Left kidney (tissue), 1 donor: ENCODE measurements at regions not wholly inside any gene's neighbourhood (a gene's known extent, or its start where the extent isn't known, plus 50 kb on each side); places are given as distances from the start of the nearest gene placed in this dataset.
"Not testable (repeated sequence)": the region's sequence is repeated elsewhere in the genome, so short reads cannot be mapped to it uniquely, and the experiment has no call there.

Source experiments
- DNase-seq: peaks from one replicate; pipeline ENCODE4 v3.0.0-alpha.2; 2013

DNA sequence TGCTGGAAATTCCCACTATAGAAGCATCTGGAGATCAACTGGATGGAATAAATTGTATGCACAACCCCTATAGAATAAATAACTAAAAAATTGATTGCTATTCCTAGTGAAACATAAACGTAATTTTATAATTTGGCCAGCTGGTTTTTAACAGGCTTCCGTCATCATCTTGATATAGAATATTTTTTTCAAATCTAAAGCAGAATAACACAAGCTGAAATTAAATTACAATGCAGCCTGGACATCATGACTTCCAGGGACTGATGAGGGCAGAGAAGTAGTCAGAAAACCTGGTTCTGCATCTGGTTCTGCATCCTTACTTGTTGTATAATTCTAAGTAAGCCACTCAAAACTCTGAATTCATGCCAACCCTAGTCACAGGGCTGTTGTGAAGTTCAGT, 146.1 kb downstream of the MEX3B start:
- no peak for DNase-seq

DNA sequence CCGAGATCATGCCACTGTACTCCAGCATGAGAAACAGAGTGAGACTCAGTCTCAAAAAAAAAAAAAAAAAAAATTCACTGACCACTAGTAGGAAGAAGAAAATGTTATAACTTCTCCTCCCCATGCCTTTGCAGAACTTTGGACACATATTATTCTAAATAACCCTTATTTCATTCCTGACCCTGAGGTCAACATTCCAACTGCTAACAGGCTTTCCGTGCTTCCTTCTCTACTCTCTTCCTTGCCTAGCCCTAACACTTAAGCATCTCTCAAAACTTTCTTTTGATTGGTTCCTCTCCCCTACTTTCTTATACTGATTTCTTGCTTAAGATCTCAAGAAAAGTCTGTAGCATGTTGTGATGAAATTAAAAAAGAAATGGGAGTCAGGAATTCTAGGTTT, 146.8 kb downstream of the MEX3B start:
- DNase-seq = no peak

DNA sequence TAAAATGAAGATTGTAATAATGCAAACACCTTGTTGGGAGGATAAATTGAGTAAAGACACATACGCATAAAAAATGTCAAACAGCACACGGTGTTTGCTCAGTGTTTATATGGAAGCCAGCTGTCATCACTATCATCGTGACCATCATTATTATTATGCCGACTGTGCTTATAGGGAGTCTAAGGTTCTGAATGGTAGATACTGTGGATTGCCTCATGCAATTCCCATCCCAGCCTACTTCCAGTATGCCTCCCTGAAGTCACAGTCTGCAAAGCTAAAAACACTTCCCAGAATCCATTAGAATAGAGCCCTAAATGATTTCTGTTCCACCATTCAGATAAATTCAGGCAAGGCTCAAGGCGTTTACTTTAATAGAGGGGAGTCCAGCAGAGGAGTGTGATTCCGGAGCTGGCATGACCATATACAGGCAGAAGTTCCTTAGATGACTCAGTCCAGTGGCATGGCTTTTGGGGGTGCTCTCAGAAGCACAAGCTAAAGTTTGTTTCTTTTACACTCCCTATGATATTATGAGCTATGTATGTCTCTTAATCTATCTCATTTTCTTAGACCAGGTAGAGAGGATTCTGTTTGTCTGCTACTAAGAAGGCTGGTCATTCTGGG, 148.7 kb downstream of the MEX3B start:
- no peak for DNase-seq

DNA sequence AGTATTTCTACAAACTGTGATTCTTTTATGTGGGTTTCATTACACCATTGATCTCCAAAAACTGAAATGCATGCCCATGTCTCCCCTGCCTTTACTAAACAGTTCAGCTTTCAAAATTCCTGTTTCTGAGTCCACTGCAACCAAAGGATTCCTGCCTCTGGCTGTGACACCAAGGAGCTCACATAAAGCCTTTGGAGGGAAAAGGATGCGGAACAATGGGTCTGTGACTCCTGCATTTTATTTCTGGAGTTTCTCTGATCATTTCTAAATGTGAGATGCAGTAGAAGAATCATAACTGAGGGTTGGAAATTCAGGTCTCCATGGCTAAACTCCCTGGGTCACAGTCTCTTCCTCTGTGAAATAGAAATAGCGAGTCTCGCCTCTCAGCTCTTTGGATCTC, 149.5 kb downstream of the MEX3B start:
- no peak for DNase-seq

DNA sequence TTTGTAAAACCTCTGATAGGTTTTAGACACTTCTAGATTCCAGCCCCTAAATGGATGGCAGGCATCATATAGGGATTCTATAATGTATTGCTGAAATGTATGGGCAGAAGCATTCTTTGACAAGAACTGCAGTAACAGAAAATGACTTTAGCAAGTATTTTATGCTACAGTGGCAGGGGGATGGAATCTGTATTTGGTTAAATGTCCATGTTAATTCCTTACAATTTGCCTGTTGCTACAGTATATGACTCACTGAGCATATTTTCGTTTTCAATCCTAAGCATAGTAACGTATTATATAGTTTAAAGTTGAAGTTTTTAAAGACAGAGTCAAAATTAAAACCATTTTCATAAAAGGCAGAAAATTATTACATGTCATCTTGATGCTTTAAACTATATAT, 150.1 kb downstream of the MEX3B start:
- DNase-seq = no peak

DNA sequence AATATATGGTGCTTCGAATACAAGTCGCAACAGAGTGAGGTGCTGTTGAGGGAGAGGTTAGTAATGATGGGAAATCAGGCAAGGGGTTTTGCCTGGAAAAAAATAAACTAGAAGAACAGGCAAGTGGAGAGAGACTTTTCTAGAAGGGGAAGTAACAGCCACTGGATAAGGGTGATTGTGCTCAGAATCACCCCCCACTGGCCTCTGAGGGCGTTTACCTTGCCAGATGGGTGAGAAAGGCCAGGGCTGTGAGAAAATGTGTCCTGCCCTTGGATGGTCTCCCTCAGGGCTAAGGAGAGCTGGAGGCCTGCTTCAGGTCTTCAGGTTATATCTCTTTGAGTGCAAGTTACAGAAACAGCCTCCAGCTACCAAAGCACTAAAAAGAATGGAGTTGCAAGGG, 151.8 kb downstream of the MEX3B start:
- no peak for DNase-seq

DNA sequence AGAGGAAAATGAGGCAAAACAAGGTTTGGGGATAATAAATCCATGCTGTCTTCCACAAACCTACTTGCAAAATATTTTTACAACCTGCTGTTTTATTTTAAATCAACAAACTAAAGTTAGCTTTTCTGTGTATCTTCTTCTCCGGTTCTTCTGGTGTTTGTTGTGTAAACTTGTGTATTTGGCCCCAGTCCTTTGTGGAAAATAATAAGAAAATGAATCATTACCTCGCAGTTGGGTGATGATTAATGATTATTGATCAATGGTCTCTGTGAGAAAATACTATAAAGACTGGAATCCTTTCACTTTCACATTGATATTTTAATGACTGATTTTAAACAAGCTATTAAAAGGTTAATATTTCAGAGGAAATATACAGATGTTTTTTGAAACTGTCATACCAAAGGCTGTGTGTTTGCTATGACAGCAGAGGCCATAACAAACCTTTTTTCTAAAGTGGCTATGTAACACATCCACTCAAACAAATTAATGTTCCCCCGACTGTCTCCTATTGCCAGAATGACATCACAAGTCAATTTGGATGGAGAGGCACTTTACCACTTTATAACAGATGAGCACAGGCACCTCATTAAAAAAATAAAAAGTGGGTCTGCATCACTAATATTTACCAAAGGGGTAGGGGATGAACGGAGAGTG, 152.5 kb downstream of the MEX3B start:
- DNase-seq = no peak

DNA sequence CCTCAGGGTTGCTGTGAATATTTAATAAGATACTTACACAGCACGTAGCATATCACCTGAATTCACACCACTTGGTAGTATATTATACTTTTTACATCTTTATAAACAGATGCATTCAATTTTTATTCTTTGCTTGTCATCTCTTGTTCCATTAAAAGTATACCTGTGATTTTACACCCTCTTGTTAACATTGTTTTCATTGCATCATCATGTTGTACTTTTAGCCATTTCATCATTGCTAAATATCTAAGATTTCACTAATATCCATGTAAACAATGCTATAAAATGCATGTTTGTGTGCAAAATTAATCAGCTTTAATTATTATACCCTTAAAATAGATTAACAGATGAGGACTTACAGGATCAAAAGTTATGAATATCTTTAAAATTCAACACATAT, 155.3 kb downstream of the MEX3B start:
- no peak for DNase-seq

DNA sequence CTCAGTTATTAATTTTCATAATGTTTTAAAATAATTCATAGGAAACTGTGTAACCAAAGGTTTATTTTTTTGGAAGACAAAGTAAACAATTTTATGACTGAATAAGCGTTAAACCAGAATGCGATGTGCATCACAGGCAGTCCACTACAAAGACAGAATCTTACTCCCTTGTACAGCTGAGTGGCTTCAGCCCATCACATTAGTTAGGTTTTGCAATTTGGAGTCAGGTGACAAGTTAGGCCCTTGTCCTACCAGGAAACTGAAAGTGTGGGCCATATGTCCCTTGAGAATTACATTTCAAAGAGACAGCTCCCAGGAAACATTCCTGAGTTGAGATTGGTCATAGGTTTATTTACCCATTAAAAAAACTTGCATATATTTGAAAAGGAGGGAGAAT, 156.3 kb downstream of the MEX3B start:
- no peak for DNase-seq

DNA sequence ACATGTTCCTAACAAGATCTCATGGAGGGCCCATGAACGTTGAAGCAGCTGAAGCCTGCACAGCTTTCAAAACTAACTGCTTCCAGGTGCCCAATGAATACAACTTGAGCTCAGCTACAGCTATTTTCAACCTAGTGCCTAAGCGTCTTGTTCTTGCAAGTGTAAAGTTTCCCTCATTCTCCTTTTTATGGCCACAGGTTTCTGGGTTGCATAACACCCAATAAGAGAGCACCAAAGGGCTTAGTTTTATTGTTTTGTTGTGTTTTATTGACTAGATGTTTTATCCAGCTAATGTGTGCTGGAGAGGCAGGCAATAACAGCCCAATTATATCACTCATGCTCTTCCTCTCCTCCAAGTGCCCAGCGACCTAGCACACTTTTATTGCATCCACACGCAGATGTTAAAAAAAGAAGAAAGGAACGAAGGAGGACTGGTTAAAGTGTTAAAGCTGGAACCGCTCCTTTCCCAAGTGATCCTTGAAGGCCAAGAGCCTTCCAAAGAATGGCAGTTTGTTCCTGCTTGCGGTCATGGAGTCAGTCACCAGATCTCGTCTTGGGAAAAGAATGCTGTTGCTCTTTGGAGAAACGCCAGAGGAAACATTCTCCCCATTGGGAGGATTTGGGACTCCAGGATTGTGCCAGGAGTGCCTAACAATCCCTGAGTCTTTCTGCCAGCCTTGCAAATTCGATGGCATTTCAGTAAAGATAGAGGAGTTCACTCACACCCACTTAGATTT, 156.9 kb downstream of the MEX3B start:
- DNase-seq = no peak

DNA sequence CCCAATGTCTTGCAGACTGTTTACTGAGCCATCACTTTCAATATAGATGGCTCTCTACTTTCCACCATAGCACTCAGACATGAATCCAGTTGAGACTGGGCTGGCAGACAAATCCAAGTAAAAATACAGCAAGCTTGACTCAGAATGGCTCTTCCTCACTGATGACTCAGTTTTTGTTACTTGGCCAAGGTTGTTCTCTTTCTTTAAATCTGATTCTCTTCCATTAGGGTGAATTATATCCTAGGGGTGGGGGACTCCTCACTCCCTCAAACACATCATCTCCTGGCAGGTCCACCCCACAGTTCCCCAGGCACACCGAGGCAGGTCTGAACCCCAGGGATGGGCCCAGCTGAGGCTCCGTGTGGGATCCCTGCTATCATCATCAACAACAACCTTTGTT, 157.9 kb downstream of the MEX3B start:
- DNase-seq = no peak

DNA sequence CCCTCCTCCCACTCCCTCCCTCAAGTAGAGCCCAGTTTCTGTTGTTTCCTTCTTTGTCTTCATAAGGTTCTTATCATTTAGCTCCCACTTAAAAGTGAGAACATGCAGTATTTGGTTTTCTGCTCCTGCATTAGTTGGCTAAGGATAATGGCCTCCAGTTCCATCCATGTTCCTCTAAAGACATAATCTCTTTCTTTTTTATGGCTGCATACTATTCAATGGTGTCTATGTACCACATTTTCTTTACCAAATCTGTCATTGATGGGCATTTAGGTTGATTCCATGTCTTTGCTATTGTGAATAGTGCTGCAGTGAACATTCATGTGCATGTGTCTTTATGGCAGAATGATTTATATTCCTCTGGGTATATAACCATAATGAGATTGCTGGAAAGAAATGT, 158.6 kb downstream of the MEX3B start:
- DNase-seq = not testable (repeated sequence)

DNA sequence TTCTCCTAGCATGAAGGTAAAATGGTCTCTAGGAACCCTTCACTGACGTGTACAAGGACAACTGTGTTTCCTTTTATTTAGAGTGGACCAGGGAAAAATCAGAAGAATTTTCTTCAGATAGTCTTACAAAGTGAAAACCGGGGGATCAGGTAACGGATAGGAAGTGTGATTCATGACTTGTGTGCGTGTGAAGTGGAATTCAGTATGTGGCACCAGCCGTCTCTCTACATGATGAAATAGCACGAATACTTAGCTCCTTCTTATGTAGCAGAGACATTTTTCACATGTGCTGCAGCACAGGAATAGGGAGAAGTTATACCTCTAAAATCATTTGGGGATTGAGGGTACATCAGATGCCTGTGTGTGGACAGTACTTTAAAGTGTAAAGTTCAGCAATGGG, 159.2 kb downstream of the MEX3B start:
- DNase-seq = no peak

DNA sequence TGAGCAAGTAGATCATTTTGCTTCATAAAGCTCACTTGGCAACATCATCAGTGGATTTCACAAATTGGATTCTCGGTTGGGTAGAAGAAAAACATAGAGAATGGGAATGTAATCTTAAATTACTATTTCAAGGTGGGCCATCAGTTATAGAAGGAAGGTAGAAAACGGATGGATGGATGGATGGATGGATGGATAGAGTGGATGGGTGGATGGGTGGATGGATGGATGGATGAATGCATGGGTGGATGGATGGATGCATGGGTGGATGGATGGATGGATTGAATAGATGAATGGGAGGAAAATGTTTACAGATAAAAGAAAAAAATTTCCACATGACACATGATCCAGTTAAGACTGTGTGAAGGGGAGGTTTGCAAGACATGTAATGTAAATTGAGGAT, 159.7 kb downstream of the MEX3B start:
- no peak for DNase-seq

DNA sequence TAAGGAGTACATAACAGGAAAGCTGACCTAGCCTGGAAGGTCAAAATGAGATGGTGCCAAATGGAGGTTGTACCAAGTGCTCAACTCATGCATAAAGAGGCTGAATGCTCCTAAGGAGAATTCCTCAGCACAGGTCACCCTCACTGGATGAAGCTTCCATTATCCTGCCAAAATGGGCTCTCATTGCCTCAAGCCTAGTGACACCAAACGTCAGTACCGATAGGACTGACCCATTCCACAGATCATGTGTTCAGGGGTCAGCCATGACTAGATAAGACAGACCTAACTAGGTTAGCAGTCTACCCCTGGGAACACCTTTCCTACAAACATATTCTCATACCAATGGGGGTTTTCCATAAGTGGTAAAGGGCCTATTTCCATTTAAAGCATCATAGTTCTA, 160.7 kb downstream of the MEX3B start:
- no peak for DNase-seq

DNA sequence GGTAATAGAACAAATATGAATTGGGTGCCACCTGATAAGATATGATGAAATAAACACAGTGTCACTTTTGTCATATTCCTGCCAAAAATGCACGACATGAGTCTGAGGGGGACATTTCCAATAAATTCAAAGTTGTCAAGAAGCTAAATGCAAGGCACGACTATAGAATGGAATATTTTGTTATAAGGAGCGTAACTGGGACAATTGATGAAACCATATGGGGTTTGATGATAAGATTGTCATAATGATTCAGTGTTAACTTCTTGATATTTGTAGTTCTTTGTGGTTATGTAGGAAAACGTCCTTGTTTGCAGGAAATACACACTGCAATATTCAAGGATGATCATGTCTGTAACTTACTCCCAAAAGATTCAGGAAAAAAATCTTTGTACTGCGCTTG, 163.3 kb downstream of the MEX3B start:
- no peak for DNase-seq

DNA sequence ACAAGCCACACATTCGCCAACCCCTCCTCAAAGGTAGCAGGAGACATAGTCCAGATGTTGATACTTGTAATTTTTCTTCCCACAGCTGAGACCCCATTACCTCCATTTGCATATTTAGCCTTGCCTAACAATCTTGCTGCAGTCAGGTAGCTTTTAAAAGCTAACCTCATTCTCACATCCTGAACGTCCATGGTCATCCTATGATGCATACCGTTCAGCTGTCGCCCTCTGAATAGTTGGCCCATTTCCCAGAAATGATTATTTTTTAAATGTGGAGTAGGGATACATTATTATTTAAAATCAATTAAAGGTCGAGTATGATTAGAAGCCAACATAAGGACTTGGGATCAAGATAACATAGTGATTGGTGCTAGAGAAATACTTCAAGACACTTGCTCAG, 165.0 kb downstream of the MEX3B start:
- DNase-seq = no peak

DNA sequence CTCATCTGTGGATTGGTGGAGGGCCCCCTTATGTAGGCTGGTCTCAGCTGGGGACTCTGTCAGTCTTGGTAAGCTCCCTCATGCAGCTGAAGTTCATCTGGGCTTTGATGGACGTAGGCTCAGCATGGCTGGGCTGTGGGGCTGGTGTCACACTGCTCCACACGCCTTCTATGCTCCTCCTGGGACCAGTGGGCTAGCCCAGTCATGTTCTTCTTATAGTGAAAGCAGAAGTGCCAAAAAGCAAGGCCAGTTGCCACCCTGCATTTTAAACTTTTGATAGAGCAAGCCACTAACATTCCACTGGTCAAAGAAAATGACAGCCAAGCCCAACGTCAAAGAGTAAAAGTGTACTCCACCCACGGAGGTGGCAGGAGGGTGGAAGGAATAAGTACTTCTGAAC, 165.5 kb downstream of the MEX3B start:
- DNase-seq = no peak

DNA sequence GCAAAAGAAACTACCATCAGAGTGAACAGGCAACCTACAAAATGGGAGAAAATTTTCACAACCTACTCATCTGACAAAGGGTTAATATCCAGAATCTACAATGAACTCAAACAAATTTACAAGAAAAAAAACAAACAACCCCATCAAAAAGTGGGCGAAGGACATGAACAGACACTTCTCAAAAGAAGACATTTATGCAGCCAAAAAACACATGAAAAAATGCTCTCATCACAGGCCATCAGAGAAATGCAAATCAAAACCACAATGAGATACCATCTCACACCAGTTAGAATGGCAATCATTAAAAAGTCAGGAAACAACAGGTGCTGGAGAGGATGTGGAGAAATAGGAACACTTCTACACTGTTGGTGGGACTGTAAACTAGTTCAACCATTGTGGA, 170.1 kb downstream of the MEX3B start:
- not testable (repeated sequence) for DNase-seq

DNA sequence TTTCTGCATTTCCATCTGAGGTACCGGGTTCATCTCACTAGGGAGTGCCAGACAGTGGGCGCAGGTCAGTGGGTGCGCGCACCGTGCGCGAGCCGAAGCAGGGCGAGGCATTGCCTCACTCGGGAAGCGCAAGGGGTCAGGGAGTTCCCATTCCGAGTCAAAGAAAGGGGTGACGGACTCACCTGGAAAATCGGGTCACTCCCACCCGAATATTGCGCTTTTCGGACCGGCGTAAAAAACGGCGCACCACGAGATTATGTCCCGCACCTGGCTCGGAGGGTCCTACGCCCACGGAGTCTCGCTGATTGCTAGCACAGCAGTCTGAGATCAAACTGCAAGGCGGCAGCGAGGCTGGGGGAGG, 175.1 kb downstream of the MEX3B start:
- DNase-seq = not testable (repeated sequence)

DNA sequence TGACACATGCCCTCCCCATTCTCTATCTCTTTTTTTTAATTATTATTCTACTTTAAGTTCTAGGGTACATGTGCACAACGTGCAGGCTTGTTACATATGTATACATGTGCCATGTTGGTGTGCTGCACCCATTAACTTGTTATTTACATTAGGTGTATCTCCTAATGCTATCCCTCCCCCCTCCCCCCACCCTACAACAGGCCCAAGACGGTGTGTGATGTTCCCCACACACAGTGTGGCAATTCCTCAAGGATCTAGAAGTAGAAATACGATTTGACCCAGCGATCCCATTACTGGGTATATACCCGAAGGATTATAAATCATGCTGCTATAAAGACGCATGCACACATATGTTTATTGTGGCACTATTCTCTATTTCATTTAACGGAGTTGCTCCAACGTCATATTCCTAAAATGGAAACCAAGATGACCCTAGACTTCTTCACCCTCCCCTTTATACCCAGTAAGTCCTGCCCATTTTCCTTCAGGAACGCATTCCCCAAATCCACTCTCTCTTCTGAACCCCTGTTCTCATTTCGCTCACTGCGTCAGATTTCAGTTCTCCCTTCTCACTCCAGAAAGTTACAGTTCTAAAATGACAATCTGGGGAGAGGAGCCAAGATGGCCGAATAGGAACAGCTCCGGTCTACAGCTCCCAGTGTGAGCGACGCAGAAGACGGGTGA, 175.6 kb downstream of the MEX3B start:
- DNase-seq = not testable (repeated sequence)

DNA sequence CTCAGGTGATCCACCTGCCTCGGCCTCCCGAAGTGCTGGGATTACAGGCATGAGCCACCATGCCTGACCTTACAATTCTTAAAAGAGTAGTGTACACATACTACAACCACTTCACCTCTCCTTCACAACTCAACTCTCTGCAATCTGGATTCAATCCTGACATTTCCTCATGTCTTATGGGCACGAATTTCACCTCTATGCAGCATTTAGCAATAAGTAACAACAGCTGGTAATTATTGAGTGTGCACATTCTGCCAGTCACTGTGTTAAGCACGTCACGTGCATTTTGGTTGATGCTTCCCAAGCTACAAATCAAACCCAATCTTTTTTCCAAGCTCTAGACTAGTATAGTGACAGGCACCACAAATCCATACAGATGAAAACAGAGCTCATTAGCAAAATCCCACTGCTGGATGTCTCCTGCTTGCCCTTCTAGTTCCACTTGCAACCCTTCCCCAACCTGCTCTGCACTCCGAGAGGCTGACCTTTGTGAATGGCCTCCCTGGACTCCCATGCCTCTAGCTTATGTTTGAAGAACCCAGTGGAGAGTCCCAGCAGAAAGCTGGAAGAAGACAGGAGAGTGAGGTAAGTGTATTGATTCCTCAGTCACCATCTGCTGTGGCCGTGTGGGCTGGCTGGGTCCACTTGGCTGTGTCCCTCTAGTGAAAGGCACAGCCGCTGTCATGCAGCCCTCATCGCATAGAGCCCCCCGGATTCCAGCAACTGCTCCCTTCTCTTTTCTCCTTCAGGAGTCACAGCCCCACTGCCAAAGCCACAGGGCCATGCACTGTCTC, 176.5 kb downstream of the MEX3B start:
- no peak for DNase-seq
